AG04449 (cell line): ENCODE measurements at regions not wholly inside any gene's neighbourhood (a gene's known extent, or its start where the extent isn't known, plus 50 kb on each side); places are given as distances from the start of the nearest gene placed in this dataset.

ENCODE experiments used
- CTCF ChIA-PET: fragments of 350-600 bp; formaldehyde crosslinking; extraction: SDS; loops from one replicate; lab custom pipeline; 2021; ENCODE audit warnings: antibody characterized with exemption; lab: Yijun Ruan, JAX
- POLR2A ChIA-PET: fragments of 400-600, 350-600 bp; formaldehyde crosslinking; extraction: SDS; loops from one replicate; lab custom pipeline; 2020; ENCODE audit warnings: antibody characterized with exemption, inconsistent platforms; lab: Yijun Ruan, JAX
- DNase-seq: peaks from one replicate; pipeline ENCODE4 v3.0.0-alpha.2; 2010; ENCODE audit warnings: low read depth, low spot score
- H3K4me3 ChIP-seq: 2 replicates; pipeline ENCODE4 v1.5.1; 2011; ENCODE audit warnings: low read depth, mild to moderate bottlenecking, control low read depth, low read length
- CTCF ChIP-seq: IDR thresholded peaks from one replicate; pipeline ENCODE4 v1.5.1; 2011; ENCODE audit warnings: mild to moderate bottlenecking, moderate library complexity, low read length, control low read depth, inconsistent platforms; ENCODE audit not compliant: insufficient read depth; ENCODE audit errors: missing control alignments

GRCh38 chr12:114616081-114616480 lies 67.9 kb downstream of the TBX3 start:
- ChIA-PET CTCF (interaction anchor here (0.7 to 4.2 kb wide), 3 partner anchors 8 to 47 kb away, joined by 3 to 19 read pairs (median 4); no protein-coding TSS in a partner anchor), POLR2A (no interaction called here)
- no peak for TF ChIP-seq CTCF
- no peak for DNase-seq
- no peak overlapping the region for H3K4me3 ChIP-seq

GRCh38 chr12:114614040-114614439 lies 69.9 kb downstream of the TBX3 start:
- DNase-seq = no peak
- no peak overlapping the region for H3K4me3 ChIP-seq
- POLR2A ChIA-PET = no interaction called here
- TF ChIP-seq CTCF = no peak
- CTCF ChIA-PET = interaction anchor here (4.2 kb wide), 1 partner anchor 10 kb away, joined by 19 read pairs; no protein-coding TSS in a partner anchor

- CTCF ChIA-PET = no interaction called here
- no peak for DNase-seq
- no peak for TF ChIP-seq CTCF
- no peak overlapping the region for H3K4me3 ChIP-seq
- POLR2A ChIA-PET = no interaction called here
Observed at GRCh38 chr12:114612062-114612461, 71.9 kb downstream of the TBX3 start.

- no peak for TF ChIP-seq CTCF
- H3K4me3 ChIP-seq = no peak overlapping the region
- ChIA-PET POLR2A (no interaction called here), CTCF (no interaction called here)
- no peak for DNase-seq
Observed at GRCh38 chr12:114611145-114612018, 72.6 kb downstream of the TBX3 start.

GRCh38 chr12:114608509-114608908 lies 75.5 kb downstream of the TBX3 start:
- CTCF ChIA-PET = no interaction called here
- POLR2A ChIA-PET = no interaction called here
- no peak overlapping the region for H3K4me3 ChIP-seq

More at GRCh38 chr12:114608509-114608908, 75.5 kb downstream of the TBX3 start:
- TF ChIP-seq CTCF = no peak
- DNase-seq = no peak
